ENCODE measurements at regions not wholly inside any gene's neighbourhood (a gene's known extent, or its start where the extent isn't known, plus 50 kb on each side); places are given as distances from the start of the nearest gene placed in this dataset.

GRCh38 chr3:89698208-89698830 lies 590.9 kb downstream of the EPHA3 start:
- TF ChIP-seq CTCF (CRISPR knock-in tag; IDR thresholded peaks at IDR 0.05) = no peak
- TF ChIP-seq HDAC1 (CRISPR knock-in tag; IDR thresholded peaks at IDR 0.05) = no peak
- no peak for TF ChIP-seq ATF2 (CRISPR knock-in tag; IDR thresholded peaks at IDR 0.05)
- TF ChIP-seq ZNF350 (CRISPR knock-in tag; IDR thresholded peaks at IDR 0.05; ENCODE audit: borderline replicate concordance, low read depth) = no peak

All from HepG2 (cell line).